PC-3 (cell line): ENCODE measurements at regions not wholly inside any gene's neighbourhood (a gene's known extent, or its start where the extent isn't known, plus 50 kb on each side); places are given as distances from the start of the nearest gene placed in this dataset.

ENCODE experiments used
- ATAC-seq: fragments of 200-7000 bp; cut with Tn5 transposase; 2 replicates; pipeline ENCODE4 v1.9.1; 2020; ENCODE audit warnings: mild to moderate bottlenecking, moderate library complexity
- BruUV-seq: library from RNA; stranded (reverse); fragments of 400-500 nt; replicated peaks from 2 replicates; lab custom pipeline; 2021; lab: Mats Ljungman, UMichigan
- CTCF ChIA-PET: fragments of 300-600 bp; sonication (Branson Sonifier 250); formaldehyde crosslinking; loops from one replicate; lab custom pipeline; 2022; ENCODE audit warnings: antibody characterized with exemption; lab: Charles Lee
- POLR2A ChIA-PET: fragments of 300-600 bp; sonication (Branson Sonifier 250); formaldehyde crosslinking; loops from one replicate; lab custom pipeline; 2022; ENCODE audit warnings: antibody characterized with exemption; ENCODE audit not compliant: unreplicated experiment; lab: Charles Lee
- DNase-seq: peaks from one replicate; pipeline ENCODE4 v3.0.0-alpha.2; 2015
- H2AFZ ChIP-seq: fragments of 300-600 bp; sonication (generic); 2 replicates; pipeline ENCODE4 v1.6.0; 2016; ENCODE audit warnings: antibody characterized with exemption, low read length
- H3F3A ChIP-seq: fragments of 300-600 bp; sonication (generic); one replicate; pipeline ENCODE4 v1.6.0; 2017; ENCODE audit warnings: antibody characterized with exemption, low read length, control low read depth, mild to moderate bottlenecking; ENCODE audit not compliant: unreplicated experiment
- H3K27ac ChIP-seq: fragments of 300-600 bp; sonication (generic); 2 replicates; pipeline ENCODE4 v1.5.1; 2016; ENCODE audit warnings: mild to moderate bottlenecking, low read length
- H3K27me3 ChIP-seq: fragments of 300-600 bp; sonication (generic); 2 replicates; pipeline ENCODE4 v1.6.1; 2016; ENCODE audit warnings: low read length, mixed read lengths
- H3K36me3 ChIP-seq: fragments of 300-600 bp; sonication (generic); 2 replicates; pipeline ENCODE4 v1.6.1; 2016; ENCODE audit warnings: low read depth, mixed run types, low read length, mixed read lengths
- H3K4me1 ChIP-seq: fragments of 300-600 bp; sonication (generic); 2 replicates; pipeline ENCODE4 v1.5.1; 2016; ENCODE audit warnings: low read length; ENCODE audit not compliant: insufficient read depth
- H3K4me2 ChIP-seq: fragments of 300-600 bp; sonication (generic); 2 replicates; pipeline ENCODE4 v1.6.0; 2016; ENCODE audit warnings: low read length
- H3K4me3 ChIP-seq: fragments of 300-600 bp; sonication (generic); 2 replicates; pipeline ENCODE4 v1.5.1; 2016; ENCODE audit warnings: mild to moderate bottlenecking, low read length, mixed read lengths
- H3K79me2 ChIP-seq: fragments of 300-600 bp; sonication (generic); 2 replicates; pipeline ENCODE4 v1.6.1; 2017; ENCODE audit warnings: low read length, mixed read lengths
- H3K9ac ChIP-seq: fragments of 300-600 bp; sonication (generic); 2 replicates; pipeline ENCODE4 v1.6.0; 2016; ENCODE audit warnings: mild to moderate bottlenecking, low read length
- H3K9me2 ChIP-seq: fragments of 300-600 bp; sonication (generic); replicated peaks from 2 replicates; pipeline ENCODE4 v1.6.1; 2016; ENCODE audit warnings: mixed run types, low read length, mixed read lengths
- H3K9me3 ChIP-seq: fragments of 300-600 bp; sonication (generic); 2 replicates; pipeline ENCODE4 v1.6.1; 2016; ENCODE audit warnings: low read length, mixed read lengths
- H4K20me1 ChIP-seq: fragments of 300-600 bp; sonication (generic); 2 replicates; pipeline ENCODE4 v1.6.1; 2016; ENCODE audit warnings: low read length, mixed read lengths
- CTCF ChIP-seq: fragments of 300-600 bp; sonication (generic); conservative IDR thresholded peaks from 2 replicates; pipeline ENCODE4 v1.5.1; 2017; ENCODE audit warnings: antibody characterized with exemption, low read depth, mild to moderate bottlenecking, low read length
- EZH2 ChIP-seq: fragments of 300-600 bp; sonication (generic); IDR thresholded peaks from one replicate; pipeline ENCODE4 v1.6.1; 2017; ENCODE audit warnings: antibody characterized with exemption, mild to moderate bottlenecking, low read length; ENCODE audit not compliant: unreplicated experiment
- EZH2phosphoT487 ChIP-seq: fragments of 300-600 bp; sonication (generic); IDR thresholded peaks from 2 replicates; pipeline ENCODE4 v1.6.1; 2018; ENCODE audit warnings: mild to moderate bottlenecking, antibody characterized with exemption, low read length, borderline replicate concordance
- intact Hi-C: fragments of 100-400 bp; cut with micrococcal nuclease; formaldehyde crosslinking; loops from 2 replicates; pipeline ENCODE4 v1.9.0; 2023

- CTCF ChIA-PET, result no interaction called here
- Histone ChIP-seq H3K4me1 (no peaks in the 10 kb centered on the region), H3K9ac (no peak overlapping the region), H3K27ac (no peak overlapping the region), H3F3A (no peaks in the 10 kb centered on the region), H3K9me3 (no peaks in the 10 kb centered on the region), H3K4me2 (no peak overlapping the region), H2AFZ (no peak overlapping the region), H4K20me1 (no peaks in the 10 kb centered on the region), H3K27me3 (no peaks in the 10 kb centered on the region), H3K36me3 (no peaks in the 10 kb centered on the region), H3K4me3 (no peak overlapping the region), H3K9me2 (no peaks in the 10 kb centered on the region), H3K79me2 (no peaks in the 10 kb centered on the region)
- no peak for ATAC-seq
- DNase-seq, result no peak
- no TSS peak for BruUV-seq
- POLR2A ChIA-PET, result no interaction called here
- intact Hi-C loops, result no loop called here
- TF ChIP-seq EZH2phosphoT487 (no peak), EZH2 (no peak), CTCF (no peak)
Measured at GRCh38 chr12:105977236-105977635, 161.5 kb downstream of the NUAK1 start.

GRCh38 chr12:105977652-105978051 is 161.1 kb downstream of the NUAK1 start:
- Histone ChIP-seq H3K27me3 (no peaks in the 10 kb centered on the region), H4K20me1 (no peaks in the 10 kb centered on the region), H3K79me2 (no peaks in the 10 kb centered on the region), H3K9ac (no peak overlapping the region), H2AFZ (no peak overlapping the region), H3F3A (no peaks in the 10 kb centered on the region), H3K4me3 (no peak overlapping the region), H3K4me1 (no peaks in the 10 kb centered on the region), H3K4me2 (no peak overlapping the region), H3K36me3 (no peaks in the 10 kb centered on the region), H3K9me3 (no peaks in the 10 kb centered on the region), H3K9me2 (no peaks in the 10 kb centered on the region), H3K27ac (no peak overlapping the region)
- ChIA-PET CTCF (no interaction called here), POLR2A (no interaction called here)
- ATAC-seq (no peak), DNase-seq (no peak)
- intact Hi-C loops, result no loop called here
- no TSS peak for BruUV-seq
- TF ChIP-seq CTCF, result no peak
- TF ChIP-seq EZH2phosphoT487, result no peak
- TF ChIP-seq EZH2, result no peak

- ATAC-seq (no peak), DNase-seq (no peak)
- H3K9me2 ChIP-seq, result no peaks in the 10 kb centered on the region
- H3K9ac ChIP-seq, result no peak overlapping the region
- H3K4me1 ChIP-seq, result no peaks in the 10 kb centered on the region
- no peak overlapping the region for H3K4me2 ChIP-seq
- BruUV-seq, result no TSS peak
- H3K27ac ChIP-seq, result no peak overlapping the region
- H4K20me1 ChIP-seq, result no peaks in the 10 kb centered on the region
- no peak overlapping the region for H3K4me3 ChIP-seq
- intact Hi-C loops, result no loop called here
- H2AFZ ChIP-seq, result no peak overlapping the region
- no peaks in the 10 kb centered on the region for H3F3A ChIP-seq
- H3K9me3 ChIP-seq, result no peaks in the 10 kb centered on the region
- no peaks in the 10 kb centered on the region for H3K36me3 ChIP-seq
- ChIA-PET POLR2A (no interaction called here), CTCF (no interaction called here)
- no peaks in the 10 kb centered on the region for H3K27me3 ChIP-seq
- no peak for TF ChIP-seq EZH2phosphoT487
- no peaks in the 10 kb centered on the region for H3K79me2 ChIP-seq
Measured at GRCh38 chr12:105978276-105978675, 160.5 kb downstream of the NUAK1 start.
